HG02798 (cell line): ENCODE measurements at regions not wholly inside any gene's neighbourhood (a gene's known extent, or its start where the extent isn't known, plus 50 kb on each side); places are given as distances from the start of the nearest gene placed in this dataset.

Experiments
- ATAC-seq: cut with Tn5 transposase; IDR thresholded peaks from one replicate; pipeline ENCODE4 v1.9.1; 2021; ENCODE audit warnings: mild to moderate bottlenecking; ENCODE audit not compliant: unreplicated experiment, poor library complexity

- no peak for ATAC-seq
Measured at GRCh38 chr20:39248862-39249485, 286.8 kb downstream of the DHX35 start.

GRCh38 chr20:39248171-39248861, 286.2 kb downstream of the DHX35 start:
- ATAC-seq = no peak

- no peak for ATAC-seq
Measured at GRCh38 chr20:39246436-39246835, 284.3 kb downstream of the DHX35 start.

- ATAC-seq = no peak
Measured at GRCh38 chr20:39245685-39246311, 283.7 kb downstream of the DHX35 start.

GRCh38 chr20:39243962-39244361, 281.8 kb downstream of the DHX35 start:
- ATAC-seq = no peak

GRCh38 chr20:39242614-39243013, 280.5 kb downstream of the DHX35 start:
- no peak for ATAC-seq

GRCh38 chr20:39234520-39235095, 272.5 kb downstream of the DHX35 start:
- ATAC-seq = no peak

- no peak for ATAC-seq
Measured at GRCh38 chr20:39233755-39234154, 271.6 kb downstream of the DHX35 start.

- ATAC-seq = no peak
Measured at GRCh38 chr20:39227416-39227815, 265.3 kb downstream of the DHX35 start.

- no peak for ATAC-seq
Measured at GRCh38 chr20:39225978-39226377, 263.8 kb downstream of the DHX35 start.

- ATAC-seq = no peak
Measured at GRCh38 chr20:39225536-39225935, 263.4 kb downstream of the DHX35 start.

GRCh38 chr20:39222101-39222500, 260.0 kb downstream of the DHX35 start:
- no peak for ATAC-seq

GRCh38 chr20:39216195-39216594, 254.1 kb downstream of the DHX35 start:
- no peak for ATAC-seq

- ATAC-seq = no peak
Measured at GRCh38 chr20:39214828-39215227, 252.7 kb downstream of the DHX35 start.

GRCh38 chr20:39213476-39214145, 251.5 kb downstream of the DHX35 start:
- no peak for ATAC-seq

GRCh38 chr20:39211060-39211748, 249.1 kb downstream of the DHX35 start:
- ATAC-seq = no peak

- ATAC-seq = no peak
Measured at GRCh38 chr20:39210341-39211036, 248.3 kb downstream of the DHX35 start.

GRCh38 chr20:39206899-39207564, 244.9 kb downstream of the DHX35 start:
- no peak for ATAC-seq

GRCh38 chr20:39195582-39196021, 233.5 kb downstream of the DHX35 start:
- ATAC-seq = no peak
